A172 (cell line): ENCODE measurements at regions not wholly inside any gene's neighbourhood (a gene's known extent, or its start where the extent isn't known, plus 50 kb on each side); places are given as distances from the start of the nearest gene placed in this dataset.

Source experiments
- DNase-seq: peaks from one replicate; pipeline ENCODE4 v3.0.0-alpha.2; 2015; ENCODE audit warnings: low spot score

DNA sequence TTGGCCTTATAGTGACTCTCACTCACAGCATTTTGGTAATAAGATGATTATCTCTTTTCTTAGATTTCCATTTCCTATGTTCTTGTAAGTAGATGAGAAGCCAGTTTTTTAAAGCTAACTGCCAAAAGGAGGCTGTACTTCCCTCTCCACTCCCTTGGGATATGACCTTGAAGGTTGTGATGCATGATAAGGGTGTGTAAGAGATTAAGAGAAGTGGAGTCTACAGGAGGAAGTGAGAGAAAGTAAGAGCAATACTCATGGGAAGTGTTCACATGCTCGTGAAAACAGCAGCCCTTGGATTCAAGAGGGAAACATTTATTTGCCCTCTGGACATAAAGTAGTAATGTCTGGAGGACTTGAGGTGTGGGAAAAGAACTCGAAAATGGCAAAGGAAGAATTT lies 171.5 kb downstream of the EVA1A start:
- no peak for DNase-seq

DNA sequence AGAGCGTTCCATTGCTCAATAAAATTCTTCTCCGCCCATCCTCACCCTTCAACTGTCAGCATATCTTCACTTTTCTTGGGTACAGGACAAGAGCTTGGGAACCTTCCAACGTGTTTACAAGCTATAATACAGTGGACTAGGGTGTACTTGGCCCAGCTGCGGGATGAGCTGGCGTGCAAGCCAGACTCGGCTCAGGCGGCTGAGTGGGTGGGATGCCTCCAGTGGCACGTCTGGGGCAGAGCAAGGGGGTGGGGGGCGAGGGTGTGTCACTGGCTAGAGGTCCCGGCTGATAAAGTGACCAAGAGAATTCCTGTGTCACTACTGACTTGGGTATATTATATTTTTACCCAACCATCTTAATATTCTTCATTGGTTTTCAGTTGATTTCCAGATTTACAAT lies 179.7 kb downstream of the EVA1A start:
- DNase-seq = no peak

DNA sequence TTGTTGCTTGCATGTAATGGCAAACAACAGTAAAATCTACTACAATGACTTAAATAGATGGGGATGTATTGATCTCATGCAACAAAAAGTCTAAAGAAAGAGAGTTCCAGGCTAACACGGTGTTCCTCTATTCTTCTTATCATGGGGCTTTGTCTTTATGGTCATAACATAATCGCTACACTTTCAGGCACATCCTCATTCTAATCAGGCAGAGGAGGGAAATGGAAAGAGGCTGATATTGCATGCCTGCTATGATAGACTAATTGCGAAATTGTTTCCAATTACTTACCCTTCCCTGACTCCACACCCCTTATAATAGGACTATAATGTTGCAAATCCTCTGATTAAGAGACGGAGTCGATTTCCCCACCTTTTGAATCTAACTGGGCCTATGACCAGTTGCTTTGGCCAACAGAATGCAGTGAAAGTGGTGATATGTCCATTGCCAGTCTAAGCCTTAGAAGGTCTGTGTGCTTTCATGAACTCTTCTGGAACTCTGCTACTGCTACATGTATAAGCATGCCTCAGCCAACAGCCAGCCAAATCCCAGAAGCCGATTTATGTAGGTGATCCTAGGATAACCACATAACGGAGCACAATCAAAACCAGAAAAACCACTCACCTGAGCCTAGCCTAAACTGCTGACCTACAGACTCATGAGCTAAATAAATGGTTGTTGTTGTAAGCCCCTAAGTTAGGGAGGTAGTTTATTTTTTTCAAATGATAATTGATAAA lies 180.3 kb upstream of the TACR1 start:
- no peak for DNase-seq

- peak; percentile 56 for DNase-seq
Measured at GRCh38 chr2:75375646-75376582, 176.6 kb upstream of the TACR1 start.

GRCh38 chr2:75374414-75374957 lies 175.2 kb upstream of the TACR1 start:
- peak; percentile 32 for DNase-seq

GRCh38 chr2:75367401-75367800 lies 168.1 kb upstream of the TACR1 start:
- DNase-seq = no peak

- DNase-seq = no peak
Measured at GRCh38 chr2:75361486-75361885, 162.2 kb upstream of the TACR1 start.

- no peak for DNase-seq
Measured at GRCh38 chr2:75360945-75361344, 161.6 kb upstream of the TACR1 start.

GRCh38 chr2:75356865-75357264 lies 157.5 kb upstream of the TACR1 start:
- DNase-seq = no peak

GRCh38 chr2:75353131-75353530 lies 153.8 kb upstream of the TACR1 start:
- DNase-seq = no peak

GRCh38 chr2:75348307-75348706 lies 149.0 kb upstream of the TACR1 start:
- no peak for DNase-seq

DNA sequence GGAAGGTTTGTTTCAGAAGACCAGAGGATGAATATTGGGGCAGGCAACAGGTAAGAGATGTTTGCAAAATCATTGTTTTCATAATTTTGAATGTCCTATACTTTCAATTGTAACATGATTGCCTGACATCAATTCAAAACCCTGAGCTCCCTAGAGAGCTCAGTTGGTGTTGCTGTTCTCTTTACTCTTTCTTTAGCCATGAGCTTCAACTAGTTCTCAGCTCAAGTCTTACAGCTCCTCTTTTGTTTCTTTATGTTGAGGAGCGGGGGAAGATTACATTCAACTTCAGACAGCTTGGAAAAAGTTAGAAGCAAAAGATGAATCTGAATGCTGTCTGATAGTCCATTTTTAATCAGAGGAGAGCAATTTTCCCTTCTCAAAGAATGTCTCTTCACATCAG lies 144.8 kb upstream of the TACR1 start:
- no peak for DNase-seq

DNA sequence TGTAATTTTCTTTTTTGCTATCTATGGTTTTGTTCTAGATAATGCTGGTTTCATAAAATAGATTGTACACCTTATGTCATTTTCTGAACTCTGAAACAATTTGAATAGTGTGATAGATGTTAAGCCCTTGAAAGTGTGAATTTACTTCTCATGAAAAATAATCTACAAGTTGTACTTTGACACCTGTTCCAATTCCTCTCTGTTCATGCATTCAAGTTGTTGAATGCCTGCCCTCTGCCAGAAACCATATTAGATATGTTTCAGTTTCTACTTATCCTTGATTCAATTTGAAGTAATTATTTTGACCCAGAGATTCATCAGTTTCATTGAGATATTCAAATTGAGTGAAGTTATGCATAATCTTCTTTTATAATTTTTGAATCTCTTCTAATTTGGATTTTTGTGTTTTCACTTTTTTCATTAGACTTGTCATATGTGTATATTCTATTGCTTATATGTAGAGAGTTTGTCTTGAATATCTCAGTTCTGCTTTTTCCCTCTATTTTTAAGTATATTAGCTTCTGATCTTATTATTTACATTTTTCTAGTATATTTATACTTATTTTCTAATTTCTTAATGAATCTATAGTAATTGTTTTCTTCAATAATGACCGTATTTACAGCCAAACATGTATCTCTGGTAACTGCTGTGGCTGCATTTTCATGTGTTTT lies 143.3 kb upstream of the TACR1 start:
- no peak for DNase-seq

DNA sequence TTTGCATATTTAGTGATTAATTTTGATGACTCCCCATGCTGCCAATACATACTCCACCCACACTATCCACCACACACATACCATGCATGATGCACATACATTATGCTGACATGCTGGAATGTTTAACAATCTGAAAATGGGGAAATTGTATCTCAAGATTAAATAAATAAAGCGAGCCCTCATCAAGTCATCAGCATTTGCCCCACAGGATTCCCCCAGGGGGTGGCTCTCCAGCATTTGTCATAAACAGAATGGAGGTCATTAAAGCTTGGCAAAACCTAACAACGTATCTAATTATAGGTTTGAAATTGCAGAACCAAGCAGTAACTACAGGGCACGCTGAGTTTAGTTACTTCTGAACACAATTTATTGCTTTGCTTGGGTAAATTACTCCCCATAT lies 141.2 kb upstream of the TACR1 start:
- no peak for DNase-seq

DNA sequence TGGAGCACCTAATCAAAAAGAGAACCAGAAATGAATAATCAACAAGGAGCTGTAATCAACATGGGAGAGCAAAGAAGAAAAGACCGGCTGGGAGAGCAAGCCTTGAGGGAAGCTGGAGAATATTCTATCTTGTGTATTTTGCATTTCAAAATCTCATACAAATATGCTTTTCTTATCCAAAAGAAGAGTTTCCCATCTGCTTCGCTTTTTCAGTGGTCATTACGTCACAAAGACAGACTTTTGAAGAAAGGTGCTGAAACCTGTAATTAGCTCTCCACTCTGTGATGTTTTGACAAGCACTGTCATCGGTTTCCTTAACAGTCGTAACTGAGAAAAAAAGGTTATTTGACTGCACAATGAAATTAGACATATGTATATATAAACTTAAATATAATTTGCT lies 139.1 kb upstream of the TACR1 start:
- no peak for DNase-seq

- no peak for DNase-seq
Measured at GRCh38 chr2:75337619-75338018, 138.3 kb upstream of the TACR1 start.

DNA sequence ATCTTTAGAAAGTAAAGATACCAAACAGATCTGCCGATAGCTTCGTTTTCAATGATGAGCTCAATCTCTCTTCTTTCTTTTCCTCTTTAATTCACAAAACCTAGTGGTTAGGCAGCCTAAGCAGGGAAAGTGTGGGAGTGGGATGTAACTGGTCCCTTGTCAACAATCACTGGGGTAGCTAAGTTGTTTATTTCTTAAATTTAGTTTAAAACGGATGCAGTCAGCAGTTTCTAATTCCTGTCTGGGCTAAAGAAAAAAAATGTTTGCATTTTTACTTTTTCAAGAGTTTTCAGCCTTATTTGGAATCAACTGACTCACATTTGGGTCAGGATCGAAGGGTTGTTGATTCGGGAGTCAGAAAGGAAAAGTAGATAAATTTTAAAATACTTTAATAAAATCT lies 137.7 kb upstream of the TACR1 start:
- DNase-seq = no peak

DNA sequence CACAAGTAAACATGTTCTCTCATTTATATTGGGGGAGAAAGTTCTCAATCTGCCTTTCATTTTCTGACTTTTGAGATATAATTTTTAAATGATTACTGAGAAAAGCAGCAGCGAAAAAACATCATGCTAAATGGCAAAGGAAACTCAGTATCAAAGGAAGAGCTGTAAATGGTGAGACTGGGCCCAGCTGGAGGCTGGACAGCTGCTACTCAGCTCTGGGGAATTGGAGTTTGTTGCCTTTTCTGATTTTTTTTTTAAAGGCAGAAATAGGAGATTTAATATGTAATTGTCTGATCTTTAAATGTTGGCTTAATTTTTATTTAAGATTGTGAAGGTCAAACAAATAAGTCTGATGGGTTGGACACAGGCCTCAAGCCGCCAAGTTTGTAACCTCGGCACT lies 137.1 kb upstream of the TACR1 start:
- no peak for DNase-seq

GRCh38 chr2:75334076-75334475 lies 134.8 kb upstream of the TACR1 start:
- no peak for DNase-seq

DNA sequence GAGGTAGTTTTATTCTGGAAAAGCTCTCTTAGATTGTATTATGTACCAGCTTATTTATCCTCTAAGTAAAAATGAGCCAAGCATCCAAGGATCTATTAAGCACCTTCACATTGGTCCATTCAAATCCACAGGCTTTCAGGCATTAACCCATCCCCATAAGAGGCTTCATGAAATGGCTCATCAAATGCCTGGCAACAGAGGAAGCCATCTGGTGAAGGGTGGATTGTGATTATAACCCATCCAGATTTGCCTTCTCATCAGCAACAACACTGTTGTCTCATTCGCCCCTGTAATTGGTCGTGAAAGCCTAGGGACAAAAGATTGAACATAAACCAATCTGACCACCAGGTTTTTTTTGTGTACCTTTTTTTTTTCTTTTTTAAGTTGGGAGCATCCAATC lies 134.3 kb upstream of the TACR1 start:
- DNase-seq = no peak

GRCh38 chr2:75328156-75328555 lies 128.8 kb upstream of the TACR1 start:
- DNase-seq = no peak

- peak; percentile 28 for DNase-seq
Measured at GRCh38 chr2:75327334-75327733, 128.0 kb upstream of the TACR1 start.
